Neural crest cell (in vitro differentiated cells): ENCODE measurements at regions not wholly inside any gene's neighbourhood (a gene's known extent, or its start where the extent isn't known, plus 50 kb on each side); places are given as distances from the start of the nearest gene placed in this dataset.

Source experiments
- DNase-seq: peaks from one replicate; pipeline ENCODE4 v3.0.0; 2021; ENCODE audit warnings: low read depth, mixed read lengths, low spot score
- H3K27ac Mint-ChIP-seq: one replicate; pipeline ENCODE4 v1.8.0; 2021; ENCODE audit warnings: mild to moderate bottlenecking, mixed read lengths; ENCODE audit not compliant: unreplicated experiment
- H3K27me3 Mint-ChIP-seq: 2 replicates; pipeline ENCODE4 v1.8.0; 2021; ENCODE audit warnings: low read depth, mild to moderate bottlenecking, mixed read lengths
- H3K36me3 Mint-ChIP-seq: 2 replicates; pipeline ENCODE4 v1.8.0; 2021; ENCODE audit warnings: low read depth, mild to moderate bottlenecking, mixed read lengths
- H3K4me1 Mint-ChIP-seq: 2 replicates; pipeline ENCODE4 v1.8.0; 2021; ENCODE audit warnings: mixed read lengths
- H3K4me3 Mint-ChIP-seq: one replicate; pipeline ENCODE4 v1.8.0; 2021; ENCODE audit warnings: mild to moderate bottlenecking, mixed read lengths
- H3K9me3 Mint-ChIP-seq: 2 replicates; pipeline ENCODE4 v1.8.0; 2021; ENCODE audit warnings: mixed read lengths
- CTCF ChIP-seq: fragments of 200-600 bp; sonication (generic); conservative IDR thresholded peaks from 2 replicates; pipeline ENCODE4 v1.5.0; 2021; ENCODE audit warnings: antibody characterized with exemption, mild to moderate bottlenecking

- no peak for TF ChIP-seq CTCF
- H3K4me3 Mint-ChIP-seq, result no peak overlapping the region
- no peaks in the 10 kb centered on the region for H3K4me1 Mint-ChIP-seq
- no peaks in the 10 kb centered on the region for H3K27me3 Mint-ChIP-seq
- no peak overlapping the region for H3K27ac Mint-ChIP-seq
- H3K36me3 Mint-ChIP-seq, result no peaks in the 10 kb centered on the region
- DNase-seq, result no peak
- peaks cover 2% of the 10 kb centered on the region for H3K9me3 Mint-ChIP-seq
Observed at GRCh38 chr6:93975159-93975558, 555.8 kb upstream of the EPHA7 start.

DNA sequence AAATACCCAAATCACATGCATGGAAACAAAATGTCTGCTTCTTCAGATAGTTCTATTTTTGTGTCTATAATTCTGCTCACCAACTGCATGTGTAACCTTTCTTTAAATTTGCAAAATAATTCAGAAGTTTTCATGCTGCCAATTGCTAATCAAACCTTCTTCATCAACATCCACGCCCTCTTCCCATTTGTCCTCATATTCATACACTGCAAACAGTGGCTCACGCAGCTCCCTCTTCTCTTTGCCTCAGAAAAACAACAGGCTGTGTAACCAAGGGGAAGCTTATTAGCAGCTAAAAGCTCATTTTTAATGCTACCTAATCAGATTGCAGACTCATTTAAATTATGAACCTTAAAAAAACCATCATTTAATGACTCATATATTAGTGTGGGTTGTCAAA lies 555.0 kb upstream of the EPHA7 start:
- Mint-ChIP-seq H3K4me3 (no peak overlapping the region), H3K36me3 (no peaks in the 10 kb centered on the region), H3K9me3 (peaks cover 2% of the 10 kb centered on the region), H3K4me1 (no peaks in the 10 kb centered on the region), H3K27ac (no peak overlapping the region), H3K27me3 (no peaks in the 10 kb centered on the region)
- no peak for DNase-seq
- TF ChIP-seq CTCF, result no peak

DNA sequence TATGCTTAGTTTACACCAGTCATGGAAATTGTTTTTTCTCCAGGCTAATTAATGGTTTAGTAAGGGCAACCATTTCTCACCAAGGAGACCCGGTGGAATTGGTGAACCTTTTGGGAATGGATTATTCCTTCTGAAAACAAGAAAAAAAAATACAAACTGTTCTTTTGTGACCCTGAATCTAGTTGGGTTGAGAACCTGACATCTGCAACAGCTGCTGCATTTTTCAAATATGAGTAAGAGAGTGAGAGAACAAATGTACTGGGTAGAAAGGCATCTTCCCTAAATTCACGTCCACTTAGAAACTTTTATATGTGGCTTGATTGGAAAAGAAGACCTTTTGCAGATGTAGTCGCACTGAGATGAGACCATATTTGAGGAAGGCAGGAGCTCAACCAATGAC lies 553.4 kb upstream of the EPHA7 start:
- no peak for DNase-seq
- H3K4me3 Mint-ChIP-seq, result no peak overlapping the region
- H3K4me1 Mint-ChIP-seq, result no peaks in the 10 kb centered on the region
- no peaks in the 10 kb centered on the region for H3K27me3 Mint-ChIP-seq
- no peak overlapping the region for H3K27ac Mint-ChIP-seq
- peaks cover 2% of the 10 kb centered on the region for H3K9me3 Mint-ChIP-seq
- no peaks in the 10 kb centered on the region for H3K36me3 Mint-ChIP-seq
- no peak for TF ChIP-seq CTCF

GRCh38 chr6:93970684-93971083 lies 551.3 kb upstream of the EPHA7 start:
- H3K27me3 Mint-ChIP-seq, result no peaks in the 10 kb centered on the region
- no peak for TF ChIP-seq CTCF
- no peaks in the 10 kb centered on the region for H3K4me1 Mint-ChIP-seq
- peaks cover 2% of the 10 kb centered on the region for H3K9me3 Mint-ChIP-seq
- no peak overlapping the region for H3K4me3 Mint-ChIP-seq
- H3K27ac Mint-ChIP-seq, result peak overlapping the region; percentile 68
- no peak for DNase-seq
- no peaks in the 10 kb centered on the region for H3K36me3 Mint-ChIP-seq

GRCh38 chr6:93968126-93968525 lies 548.8 kb upstream of the EPHA7 start:
- TF ChIP-seq CTCF, result no peak
- DNase-seq, result no peak
- Mint-ChIP-seq H3K27me3 (no peaks in the 10 kb centered on the region), H3K4me3 (no peak overlapping the region), H3K36me3 (no peaks in the 10 kb centered on the region), H3K9me3 (peaks cover 2% of the 10 kb centered on the region), H3K4me1 (peaks cover 10% of the 10 kb centered on the region), H3K27ac (no peak overlapping the region)

GRCh38 chr6:93964926-93965325 lies 545.6 kb upstream of the EPHA7 start:
- no peak for TF ChIP-seq CTCF
- H3K4me3 Mint-ChIP-seq, result no peak overlapping the region
- DNase-seq, result no peak
- peaks cover 10% of the 10 kb centered on the region for H3K4me1 Mint-ChIP-seq
- no peak overlapping the region for H3K27ac Mint-ChIP-seq
- H3K9me3 Mint-ChIP-seq, result no peaks in the 10 kb centered on the region
- H3K27me3 Mint-ChIP-seq, result no peaks in the 10 kb centered on the region
- H3K36me3 Mint-ChIP-seq, result no peaks in the 10 kb centered on the region
